Uterus (tissue), 3 donors: ENCODE measurements at regions not wholly inside any gene's neighbourhood (a gene's known extent, or its start where the extent isn't known, plus 50 kb on each side); places are given as distances from the start of the nearest gene placed in this dataset.
A peak's percentile ranks its signal among the peaks of the same experiment; 100 is the strongest.

Experiments used
- DNase-seq, 2 donors: peaks; one replicate each; pipeline ENCODE4 v3.0.0-alpha.2; 2019 to 2020
- H3K27ac ChIP-seq, 2 donors: fragments of 200-600 bp; sonication (generic); 1 replicate in 1 of 2; 2 replicates in 1 of 2; pipeline ENCODE4 v1.5.1; 2016 to 2018
- H3K27me3 ChIP-seq, 2 donors: fragments of 200-600 bp; sonication (generic); one replicate each; pipeline ENCODE4 v1.5.1; 2018 to 2019; ENCODE audit warnings: control low read depth in 1 of 2
- H3K36me3 ChIP-seq, 2 donors: fragments of 200-600 bp; sonication (generic); one replicate each; pipeline ENCODE4 v1.5.1; 2019; ENCODE audit warnings: control low read depth in 1 of 2
- H3K4me1 ChIP-seq, 2 donors: fragments of 200-600 bp; sonication (generic); one replicate each; pipeline ENCODE4 v1.5.1; 2018 to 2019; ENCODE audit warnings: control low read depth in 1 of 2
- H3K4me3 ChIP-seq, 2 donors: fragments of 200-600 bp; sonication (generic); 1 replicate in 1 of 2; 2 replicates in 1 of 2; pipeline ENCODE4 v1.5.1; 2018 to 2019; ENCODE audit warnings: mild to moderate bottlenecking in 1 of 2
- H3K9me3 ChIP-seq, 2 donors: fragments of 200-600 bp; sonication (generic); one replicate each; pipeline ENCODE4 v1.5.1; 2019; ENCODE audit warnings: control low read depth in 1 of 2
- POLR2A ChIP-seq, 2 donors: fragments of 450-650 bp; IDR thresholded peaks; one replicate each; pipeline ENCODE4 v1.6.1; 2016; ENCODE audit warnings: antibody characterized with exemption in 2 of 2, mild to moderate bottlenecking in 1 of 2, moderate library complexity in 1 of 2
- intact Hi-C: fragments of 100-400 bp; cut with DNase I; formaldehyde crosslinking; loops from one replicate; pipeline ENCODE4 v1.15.1; 2023; ENCODE audit warnings: low total_unique reads
- TF ChIP-seq, protein P1 (sequence below), 4 experiments: fragments of 200-600 bp in 2 of 4; fragments of 450-650 bp in 2 of 4; sonication (generic) in 2 of 4; IDR thresholded peaks; one replicate each; pipeline ENCODE4 v1.5.1; 2016 to 2019; ENCODE audit warnings: antibody characterized with exemption in 4 of 4, mild to moderate bottlenecking in 2 of 4, moderate library complexity in 1 of 4
- donor health status: DM: yes; HTN: yes; CAD: no.

DNA sequence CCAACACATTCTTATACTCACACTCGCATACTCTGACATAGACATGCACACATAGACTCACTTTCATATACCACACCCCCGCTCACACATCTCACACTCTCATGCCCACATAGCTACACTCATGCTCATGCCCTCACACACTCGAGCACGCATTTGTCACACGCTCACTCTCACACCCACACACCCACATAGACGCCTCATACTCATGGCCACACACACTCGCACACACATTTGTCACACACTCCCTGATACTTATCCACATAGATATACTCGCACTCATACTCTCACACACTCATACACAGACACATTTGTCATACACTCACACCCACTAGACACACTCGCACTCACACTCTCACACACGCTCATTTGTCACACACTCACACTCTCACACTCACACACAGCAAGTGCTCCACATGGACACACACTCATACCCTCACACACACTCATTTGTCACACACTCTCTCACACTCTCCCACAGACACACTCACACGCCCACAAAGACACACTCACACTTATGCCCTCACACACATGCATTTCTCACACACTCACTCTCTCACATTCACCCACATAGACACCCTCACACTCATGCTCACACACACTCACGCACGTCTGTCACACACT is 50.9 kb downstream of the TNP1 start:
- Histone ChIP-seq H3K4me3 (no peak overlapping the region), H3K27me3 (no peaks in the 10 kb centered on the region), H3K36me3 (no peaks in the 10 kb centered on the region), H3K27ac (no peak overlapping the region), H3K9me3 (no peaks in the 10 kb centered on the region), H3K4me1 (no peaks in the 10 kb centered on the region)
- intact Hi-C loops: no loop called here
- DNase-seq: no peak
- TF ChIP-seq POLR2A (IDR thresholded peaks at IDR 0.05): no peak
- TF ChIP-seq, protein P1, sequence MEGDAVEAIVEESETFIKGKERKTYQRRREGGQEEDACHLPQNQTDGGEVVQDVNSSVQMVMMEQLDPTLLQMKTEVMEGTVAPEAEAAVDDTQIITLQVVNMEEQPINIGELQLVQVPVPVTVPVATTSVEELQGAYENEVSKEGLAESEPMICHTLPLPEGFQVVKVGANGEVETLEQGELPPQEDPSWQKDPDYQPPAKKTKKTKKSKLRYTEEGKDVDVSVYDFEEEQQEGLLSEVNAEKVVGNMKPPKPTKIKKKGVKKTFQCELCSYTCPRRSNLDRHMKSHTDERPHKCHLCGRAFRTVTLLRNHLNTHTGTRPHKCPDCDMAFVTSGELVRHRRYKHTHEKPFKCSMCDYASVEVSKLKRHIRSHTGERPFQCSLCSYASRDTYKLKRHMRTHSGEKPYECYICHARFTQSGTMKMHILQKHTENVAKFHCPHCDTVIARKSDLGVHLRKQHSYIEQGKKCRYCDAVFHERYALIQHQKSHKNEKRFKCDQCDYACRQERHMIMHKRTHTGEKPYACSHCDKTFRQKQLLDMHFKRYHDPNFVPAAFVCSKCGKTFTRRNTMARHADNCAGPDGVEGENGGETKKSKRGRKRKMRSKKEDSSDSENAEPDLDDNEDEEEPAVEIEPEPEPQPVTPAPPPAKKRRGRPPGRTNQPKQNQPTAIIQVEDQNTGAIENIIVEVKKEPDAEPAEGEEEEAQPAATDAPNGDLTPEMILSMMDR (IDR thresholded peaks at IDR 0.05): no peak

DNA sequence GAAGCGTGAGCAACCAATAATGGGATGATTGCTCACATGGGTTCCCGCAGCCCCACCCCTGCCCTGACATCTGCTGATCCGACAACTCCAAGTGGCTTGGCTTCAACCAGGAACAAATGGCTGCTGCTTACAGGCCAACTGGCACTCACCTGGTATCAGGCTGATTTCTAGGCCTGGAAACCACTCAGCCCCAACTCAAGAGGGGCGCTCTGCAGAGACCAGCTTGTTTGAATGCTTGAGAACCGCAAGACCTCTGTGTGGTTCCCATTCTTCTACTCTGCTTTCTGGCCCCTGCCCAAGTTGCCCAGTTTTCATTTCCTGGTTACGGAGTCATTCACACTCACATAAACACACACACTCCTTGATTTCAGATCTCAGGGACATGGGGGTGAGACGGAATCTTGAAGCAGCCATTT is 52.0 kb downstream of the TNP1 start:
- no peaks in the 10 kb centered on the region for H3K4me1 ChIP-seq
- intact Hi-C loops: no loop called here
- H3K27ac ChIP-seq: no peak overlapping the region
- no peaks in the 10 kb centered on the region for H3K9me3 ChIP-seq
- TF ChIP-seq, protein P1 (IDR thresholded peaks at IDR 0.05): no peak
- TF ChIP-seq POLR2A (IDR thresholded peaks at IDR 0.05): no peak
- H3K4me3 ChIP-seq: no peak overlapping the region
- no peaks in the 10 kb centered on the region for H3K36me3 ChIP-seq
- no peaks in the 10 kb centered on the region for H3K27me3 ChIP-seq
- no peak for DNase-seq

DNA sequence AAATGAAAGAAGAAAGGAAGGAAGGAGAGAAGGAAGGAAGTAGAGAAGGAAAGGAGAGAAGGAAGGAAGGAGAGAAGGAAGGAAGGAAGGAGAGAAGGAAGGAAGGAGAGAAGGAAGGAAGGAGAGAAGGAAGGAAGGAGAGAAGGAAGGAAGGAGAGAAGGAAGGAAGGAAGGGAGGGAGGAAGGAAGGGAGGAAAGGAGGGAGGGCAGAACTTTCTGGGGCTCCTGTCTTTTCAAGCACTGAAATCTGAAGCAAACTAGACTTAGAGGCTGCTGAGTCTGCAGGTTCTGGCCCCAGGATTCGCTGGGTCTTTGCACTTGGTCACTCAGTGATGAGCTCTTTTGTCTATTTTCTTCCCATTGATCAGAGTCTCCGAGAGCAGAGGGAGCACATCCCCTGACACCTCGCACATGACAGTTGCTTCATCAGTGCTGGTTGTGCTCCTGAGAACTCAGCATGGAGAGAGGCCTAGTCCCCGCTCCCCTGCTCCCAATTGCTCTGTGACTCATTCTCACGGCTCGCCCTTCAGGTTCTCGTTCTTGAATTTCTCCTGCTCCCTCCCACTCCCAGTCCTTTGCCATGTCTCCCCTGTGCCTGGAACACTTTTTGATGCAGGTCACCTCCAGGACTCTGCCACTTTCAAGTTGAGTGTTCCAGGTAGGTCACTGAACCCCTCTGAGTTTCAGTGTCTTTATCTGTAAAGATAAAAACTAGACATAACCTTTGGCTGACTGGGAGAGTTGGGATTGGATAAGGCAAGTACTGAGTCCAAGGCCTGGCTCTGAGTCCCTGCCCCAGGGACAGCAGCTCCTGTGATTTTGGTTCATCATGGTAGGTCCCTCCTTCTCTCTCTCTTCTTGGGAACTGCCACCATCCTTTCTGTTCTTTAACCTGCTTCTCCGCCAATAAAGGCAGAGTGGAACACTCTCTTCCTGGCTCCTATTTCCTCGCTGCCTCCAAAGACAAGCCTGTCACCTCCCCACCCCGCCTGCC is 55.2 kb downstream of the TNP1 start:
- no peaks in the 10 kb centered on the region for H3K36me3 ChIP-seq
- DNase-seq: peak in 1 of 2 donors; percentile 34
- TF ChIP-seq, protein P1 (IDR thresholded peaks at IDR 0.05): no peak
- TF ChIP-seq POLR2A (IDR thresholded peaks at IDR 0.05): no peak
- peaks cover 0 to 7% of the 10 kb centered on the region in 2 donors for H3K4me1 ChIP-seq
- no peaks in the 10 kb centered on the region for H3K27me3 ChIP-seq
- no peak overlapping the region for H3K27ac ChIP-seq
- intact Hi-C loops: no loop called here
- H3K9me3 ChIP-seq: no peaks in the 10 kb centered on the region
- H3K4me3 ChIP-seq: no peak overlapping the region

DNA sequence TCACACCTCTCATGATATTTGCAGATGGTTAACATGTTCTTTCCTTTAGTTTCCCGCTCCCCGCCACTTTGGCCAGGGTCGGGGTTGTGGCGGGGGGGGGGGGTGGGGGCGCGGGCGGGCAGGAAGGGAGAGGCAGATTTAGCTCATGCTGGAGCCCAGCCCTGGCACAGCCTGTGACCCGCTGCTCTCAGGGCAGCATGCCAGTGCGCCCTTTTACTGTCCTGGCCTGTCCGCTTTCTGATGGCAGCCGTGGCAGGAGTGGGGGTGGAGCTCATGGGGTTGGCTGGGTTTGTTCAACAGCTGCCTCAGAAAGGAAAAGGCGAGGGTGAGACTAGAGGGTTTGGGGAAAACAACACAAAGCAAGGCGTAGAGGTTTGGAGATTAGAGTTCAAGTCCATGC is 56.1 kb downstream of the TNP1 start:
- intact Hi-C loops: no loop called here
- no peak overlapping the region for H3K27ac ChIP-seq
- no peaks in the 10 kb centered on the region for H3K27me3 ChIP-seq

More for the DNA sequence above, 56.1 kb downstream of the TNP1 start:
- TF ChIP-seq POLR2A (IDR thresholded peaks at IDR 0.05): no peak
- TF ChIP-seq, protein P1 (IDR thresholded peaks at IDR 0.05): no peak
- Histone ChIP-seq H3K4me1 (peaks cover 0 to 7% of the 10 kb centered on the region in 2 donors), H3K4me3 (no peak overlapping the region), H3K9me3 (no peaks in the 10 kb centered on the region), H3K36me3 (no peaks in the 10 kb centered on the region)
- DNase-seq: no peak
